ENCODE measurements at regions not wholly inside any gene's neighbourhood (a gene's known extent, or its start where the extent isn't known, plus 50 kb on each side); places are given as distances from the start of the nearest gene placed in this dataset.

GRCh38 chr2:38474715-38475566 lies 97.9 kb upstream of the ATL2 start:
- Mint-ChIP-seq H3K4me3 (no peak overlapping the region), H3K27ac (no peak overlapping the region), H3K4me1 (peaks cover 30% of the 10 kb centered on the region), H3K36me3 (peaks cover 5% of the 10 kb centered on the region), H3K27me3 (peaks cover 27% of the 10 kb centered on the region), H3K9me3 (ENCODE audit: low read depth) (peaks cover 3% of the 10 kb centered on the region)
- ATAC-seq (peak; percentile 70), DNase-seq (peak; percentile 61)
- CTCF ChIA-PET, result interaction anchor here (0.6 to 1.7 kb wide), 6 partner anchors 34 to 159 kb away, joined by 3 to 7 read pairs (median 4); no protein-coding TSS in a partner anchor

- CTCF ChIA-PET, result interaction anchor here (1.1 to 1.7 kb wide), 5 partner anchors 35 to 158 kb away, joined by 3 to 7 read pairs (median 3); no protein-coding TSS in a partner anchor
- H3K4me1 Mint-ChIP-seq, result peaks cover 30% of the 10 kb centered on the region
- peaks cover 28% of the 10 kb centered on the region for H3K27me3 Mint-ChIP-seq
- ATAC-seq (peak; percentile 12), DNase-seq (no peak)
- H3K27ac Mint-ChIP-seq, result no peak overlapping the region
- peaks cover 3% of the 10 kb centered on the region for H3K9me3 Mint-ChIP-seq (ENCODE audit: low read depth)
- H3K36me3 Mint-ChIP-seq, result peaks cover 5% of the 10 kb centered on the region
- H3K4me3 Mint-ChIP-seq, result no peak overlapping the region
Measured at GRCh38 chr2:38474021-38474456, 97.0 kb upstream of the ATL2 start.

- Mint-ChIP-seq H3K27me3 (peaks cover 29% of the 10 kb centered on the region), H3K9me3 (ENCODE audit: low read depth) (peaks cover 3% of the 10 kb centered on the region), H3K27ac (no peak overlapping the region), H3K36me3 (peaks cover 5% of the 10 kb centered on the region), H3K4me1 (peaks cover 30% of the 10 kb centered on the region), H3K4me3 (no peak overlapping the region)
- DNase-seq (no peak), ATAC-seq (no peak)
- CTCF ChIA-PET, result interaction anchor here (1.1 to 1.7 kb wide), 2 partner anchors 97 to 158 kb away, joined by 3 to 6 read pairs; no protein-coding TSS in a partner anchor
Measured at GRCh38 chr2:38473333-38474005, 96.4 kb upstream of the ATL2 start.

- CTCF ChIA-PET, result interaction anchor here (0.9 kb wide), 1 partner anchor 155 kb away, joined by 3 read pairs; no protein-coding TSS in a partner anchor
- Mint-ChIP-seq H3K4me3 (no peak overlapping the region), H3K27me3 (peaks cover 32% of the 10 kb centered on the region), H3K9me3 (ENCODE audit: low read depth) (peaks cover 3% of the 10 kb centered on the region), H3K4me1 (peaks cover 23% of the 10 kb centered on the region), H3K36me3 (peaks cover 3% of the 10 kb centered on the region), H3K27ac (no peak overlapping the region)
- DNase-seq, result no peak
- no peak for ATAC-seq
Measured at GRCh38 chr2:38470115-38470514, 93.0 kb upstream of the ATL2 start.

- DNase-seq (no peak), ATAC-seq (no peak)
- peaks cover 30% of the 10 kb centered on the region for H3K27me3 Mint-ChIP-seq
- H3K4me3 Mint-ChIP-seq, result no peak overlapping the region
- CTCF ChIA-PET, result interaction anchor here (1.4 kb wide), 1 partner anchor 41 kb away, joined by 3 read pairs; no protein-coding TSS in a partner anchor
- no peak overlapping the region for H3K27ac Mint-ChIP-seq
- peaks cover 3% of the 10 kb centered on the region for H3K4me1 Mint-ChIP-seq
- H3K36me3 Mint-ChIP-seq, result peaks cover 2% of the 10 kb centered on the region
- H3K9me3 Mint-ChIP-seq (ENCODE audit: low read depth), result peaks cover 2% of the 10 kb centered on the region
Measured at GRCh38 chr2:38467768-38468455, 90.8 kb upstream of the ATL2 start.

GRCh38 chr2:38466876-38467767 lies 90.0 kb upstream of the ATL2 start:
- Mint-ChIP-seq H3K4me1 (peaks cover 4% of the 10 kb centered on the region), H3K27me3 (peaks cover 26% of the 10 kb centered on the region), H3K27ac (no peak overlapping the region), H3K36me3 (no peaks in the 10 kb centered on the region), H3K4me3 (no peak overlapping the region), H3K9me3 (ENCODE audit: low read depth) (no peaks in the 10 kb centered on the region)
- no peak for DNase-seq
- CTCF ChIA-PET, result interaction anchor here (1.4 to 2.2 kb wide), 2 partner anchors 41 to 152 kb away, joined by 3 to 19 read pairs; no protein-coding TSS in a partner anchor
- no peak for ATAC-seq

GRCh38 chr2:38466409-38466808 lies 89.3 kb upstream of the ATL2 start:
- Mint-ChIP-seq H3K36me3 (no peaks in the 10 kb centered on the region), H3K27ac (no peak overlapping the region), H3K4me1 (peaks cover 4% of the 10 kb centered on the region), H3K27me3 (peaks cover 25% of the 10 kb centered on the region), H3K9me3 (ENCODE audit: low read depth) (no peaks in the 10 kb centered on the region), H3K4me3 (no peak overlapping the region)
- no peak for DNase-seq
- CTCF ChIA-PET, result interaction anchor here (2.2 kb wide), 1 partner anchor 151 kb away, joined by 19 read pairs; no protein-coding TSS in a partner anchor
- ATAC-seq, result no peak

- H3K36me3 Mint-ChIP-seq, result no peaks in the 10 kb centered on the region
- ATAC-seq, result peak; percentile 58
- no peak overlapping the region for H3K27ac Mint-ChIP-seq
- CTCF ChIA-PET, result interaction anchor here (0.8 to 2.2 kb wide), 3 partner anchors 18 to 151 kb away, joined by 3 to 19 read pairs (median 4); no protein-coding TSS in a partner anchor
- H3K4me1 Mint-ChIP-seq, result peaks cover 4% of the 10 kb centered on the region
- peaks cover 24% of the 10 kb centered on the region for H3K27me3 Mint-ChIP-seq
- no peak overlapping the region for H3K4me3 Mint-ChIP-seq
- no peaks in the 10 kb centered on the region for H3K9me3 Mint-ChIP-seq (ENCODE audit: low read depth)
- no peak for DNase-seq
Measured at GRCh38 chr2:38465789-38466127, 88.7 kb upstream of the ATL2 start.

- no peaks in the 10 kb centered on the region for H3K36me3 Mint-ChIP-seq
- no peak overlapping the region for H3K27ac Mint-ChIP-seq
- ATAC-seq, result no peak
- no peak overlapping the region for H3K4me3 Mint-ChIP-seq
- H3K4me1 Mint-ChIP-seq, result peaks cover 4% of the 10 kb centered on the region
- H3K27me3 Mint-ChIP-seq, result peaks cover 21% of the 10 kb centered on the region
- H3K9me3 Mint-ChIP-seq (ENCODE audit: low read depth), result no peaks in the 10 kb centered on the region
- no peak for DNase-seq
- CTCF ChIA-PET, result interaction anchor here (0.8 to 2.2 kb wide), 3 partner anchors 19 to 150 kb away, joined by 3 to 19 read pairs (median 4); no protein-coding TSS in a partner anchor
Measured at GRCh38 chr2:38464971-38465788, 88.1 kb upstream of the ATL2 start.

- no peak overlapping the region for H3K27ac Mint-ChIP-seq
- H3K4me3 Mint-ChIP-seq, result no peak overlapping the region
- H3K36me3 Mint-ChIP-seq, result no peaks in the 10 kb centered on the region
- DNase-seq (no peak), ATAC-seq (no peak)
- CTCF ChIA-PET, result no interaction called here
- peaks cover 4% of the 10 kb centered on the region for H3K4me1 Mint-ChIP-seq
- no peaks in the 10 kb centered on the region for H3K9me3 Mint-ChIP-seq (ENCODE audit: low read depth)
- peaks cover 12% of the 10 kb centered on the region for H3K27me3 Mint-ChIP-seq
Measured at GRCh38 chr2:38463752-38464151, 86.7 kb upstream of the ATL2 start.

- H3K4me1 Mint-ChIP-seq, result peaks cover 4% of the 10 kb centered on the region
- DNase-seq (peak; percentile 44), ATAC-seq (peak; percentile 51)
- H3K27me3 Mint-ChIP-seq, result peaks cover 17% of the 10 kb centered on the region
- no peak overlapping the region for H3K4me3 Mint-ChIP-seq
- H3K27ac Mint-ChIP-seq, result no peak overlapping the region
- H3K9me3 Mint-ChIP-seq (ENCODE audit: low read depth), result no peaks in the 10 kb centered on the region
- no peaks in the 10 kb centered on the region for H3K36me3 Mint-ChIP-seq
- CTCF ChIA-PET, result no interaction called here
Measured at GRCh38 chr2:38462121-38462661, 85.1 kb upstream of the ATL2 start.
